Parathyroid adenoma (tissue), 2 donors: ENCODE measurements at regions not wholly inside any gene's neighbourhood (a gene's known extent, or its start where the extent isn't known, plus 50 kb on each side); places are given as distances from the start of the nearest gene placed in this dataset.

Experiments used
- H2AFZ ChIP-seq: fragments of 300-600 bp; sonication (generic); one replicate; pipeline ENCODE4 v1.7.0; 2017; ENCODE audit warnings: antibody characterized with exemption, mild to moderate bottlenecking
- H3K27ac ChIP-seq: fragments of 300-600 bp; sonication (generic); one replicate; pipeline ENCODE4 v1.7.0; 2017
- H3K27me3 ChIP-seq: fragments of 300-600 bp; sonication (generic); one replicate; pipeline ENCODE4 v1.7.0; 2017; ENCODE audit warnings: low read length; ENCODE audit not compliant: control insufficient read depth, insufficient read depth
- H3K36me3 ChIP-seq: fragments of 300-600 bp; sonication (generic); one replicate; pipeline ENCODE4 v1.7.0; 2017; ENCODE audit warnings: low read length; ENCODE audit not compliant: control insufficient read depth, insufficient read depth
- H3K4me1 ChIP-seq: fragments of 300-600 bp; sonication (generic); one replicate; pipeline ENCODE4 v1.7.0; 2017; ENCODE audit warnings: control low read depth
- H3K4me2 ChIP-seq: fragments of 300-600 bp; sonication (generic); one replicate; pipeline ENCODE4 v1.7.0; 2017; ENCODE audit warnings: low read length
- H3K4me3 ChIP-seq: fragments of 300-600 bp; sonication (generic); one replicate; pipeline ENCODE4 v1.7.0; 2017; ENCODE audit warnings: low read depth, low read length
- H3K79me2 ChIP-seq: fragments of 300-600 bp; sonication (generic); one replicate; pipeline ENCODE4 v1.7.0; 2017; ENCODE audit warnings: control low read depth
- H3K9ac ChIP-seq: fragments of 300-600 bp; sonication (generic); one replicate; pipeline ENCODE4 v1.7.0; 2017; ENCODE audit warnings: mild to moderate bottlenecking
- H3K9me3 ChIP-seq: fragments of 300-600 bp; sonication (generic); one replicate; pipeline ENCODE4 v1.7.0; 2017; ENCODE audit warnings: low read length; ENCODE audit not compliant: control insufficient read depth
- CTCF ChIP-seq: fragments of 300-600 bp; sonication (generic); IDR thresholded peaks from one replicate; pipeline ENCODE4 v1.7.0; 2017; ENCODE audit warnings: antibody characterized with exemption, mild to moderate bottlenecking
- donor health status: primary hyperparathyroidism.

GRCh38 chr15:95284492-95284891 lies 1046.0 kb upstream of the NR2F2 start:
- Histone ChIP-seq H3K9ac (no peak overlapping the region), H3K79me2 (no peaks in the 10 kb centered on the region), H3K9me3 (no peaks in the 10 kb centered on the region), H3K4me3 (no peak overlapping the region), H3K4me2 (no peak overlapping the region), H3K4me1 (peaks cover 2% of the 10 kb centered on the region), H2AFZ (no peak overlapping the region), H3K27ac (no peak overlapping the region), H3K36me3 (no peaks in the 10 kb centered on the region), H3K27me3 (no peaks in the 10 kb centered on the region)
- no peak for TF ChIP-seq CTCF

DNA sequence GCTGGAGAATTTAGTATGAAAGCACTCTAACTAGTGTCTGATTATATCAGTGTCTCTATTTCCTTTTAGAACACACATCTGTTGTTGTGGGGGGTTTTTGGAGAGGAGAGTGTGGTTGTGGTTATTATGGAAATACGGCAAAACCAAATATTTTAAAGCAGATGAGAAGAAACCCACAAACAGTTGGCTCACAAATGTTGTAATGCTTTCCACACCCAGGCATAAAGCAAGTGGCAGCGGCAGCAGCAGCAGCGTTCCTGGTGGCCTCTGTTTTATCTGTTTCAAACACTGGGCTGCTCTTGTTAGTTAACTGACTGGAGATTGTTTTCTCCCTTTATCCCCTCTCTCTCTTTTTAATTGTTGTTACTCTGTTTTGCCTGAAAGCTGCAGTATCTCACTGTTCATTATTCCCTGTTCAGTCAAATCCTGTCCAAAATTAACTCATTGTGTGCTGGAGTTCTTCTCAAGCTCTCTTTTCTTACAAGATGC lies 1045.5 kb upstream of the NR2F2 start:
- no peak for TF ChIP-seq CTCF
- Histone ChIP-seq H3K4me2 (no peak overlapping the region), H3K27me3 (no peaks in the 10 kb centered on the region), H3K9me3 (no peaks in the 10 kb centered on the region), H3K27ac (no peak overlapping the region), H2AFZ (no peak overlapping the region), H3K4me1 (peaks cover 2% of the 10 kb centered on the region), H3K79me2 (no peaks in the 10 kb centered on the region), H3K9ac (no peak overlapping the region), H3K36me3 (no peaks in the 10 kb centered on the region), H3K4me3 (no peak overlapping the region)

GRCh38 chr15:95286352-95286880 lies 1044.1 kb upstream of the NR2F2 start:
- Histone ChIP-seq H3K36me3 (no peaks in the 10 kb centered on the region), H3K27ac (no peak overlapping the region), H3K4me2 (no peak overlapping the region), H3K27me3 (no peaks in the 10 kb centered on the region), H3K4me1 (peaks cover 2% of the 10 kb centered on the region), H3K79me2 (no peaks in the 10 kb centered on the region), H3K9me3 (no peaks in the 10 kb centered on the region), H2AFZ (no peak overlapping the region), H3K4me3 (no peak overlapping the region), H3K9ac (no peak overlapping the region)
- TF ChIP-seq CTCF: no peak

- H3K4me3 ChIP-seq: no peak overlapping the region
- H3K36me3 ChIP-seq: no peaks in the 10 kb centered on the region
- no peaks in the 10 kb centered on the region for H3K9me3 ChIP-seq
- no peaks in the 10 kb centered on the region for H3K27me3 ChIP-seq
- no peaks in the 10 kb centered on the region for H3K79me2 ChIP-seq
- H3K9ac ChIP-seq: no peak overlapping the region
- TF ChIP-seq CTCF: no peak
- H3K4me2 ChIP-seq: no peak overlapping the region
- no peak overlapping the region for H3K27ac ChIP-seq
- no peaks in the 10 kb centered on the region for H3K4me1 ChIP-seq
- H2AFZ ChIP-seq: no peak overlapping the region
These were observed 1042.8 kb upstream of the NR2F2 start for GRCh38 chr15:95287720-95288103.

GRCh38 chr15:95288626-95289025 lies 1041.9 kb upstream of the NR2F2 start:
- no peak overlapping the region for H3K9ac ChIP-seq
- H3K36me3 ChIP-seq: no peaks in the 10 kb centered on the region
- no peak for TF ChIP-seq CTCF
- H3K4me1 ChIP-seq: no peaks in the 10 kb centered on the region
- no peaks in the 10 kb centered on the region for H3K9me3 ChIP-seq
- H3K4me3 ChIP-seq: no peak overlapping the region
- no peaks in the 10 kb centered on the region for H3K27me3 ChIP-seq
- no peaks in the 10 kb centered on the region for H3K79me2 ChIP-seq
- H2AFZ ChIP-seq: no peak overlapping the region
- H3K27ac ChIP-seq: no peak overlapping the region
- no peak overlapping the region for H3K4me2 ChIP-seq
